A549 (cell line): ENCODE measurements at regions not wholly inside any gene's neighbourhood (a gene's known extent, or its start where the extent isn't known, plus 50 kb on each side); places are given as distances from the start of the nearest gene placed in this dataset.

Experiments used
- POLR2A ChIP-seq: IDR thresholded peaks from 2 replicates; pipeline ENCODE4 v1.6.1; 2012; ENCODE audit warnings: mild to moderate bottlenecking, low read length
- POLR2AphosphoS2 ChIP-seq: conservative IDR thresholded peaks from 2 replicates; pipeline ENCODE4 v1.6.1; 2012; ENCODE audit warnings: low read length, improper control_type of control experiment, inconsistent platforms
- RFX5 ChIP-seq: fragments of 450-650 bp; IDR thresholded peaks from 2 replicates; pipeline ENCODE4 v1.7.1; 2014; ENCODE audit warnings: antibody characterized with exemption, mild to moderate bottlenecking, moderate library complexity
- SMC3 ChIP-seq: fragments of >200 bp; sonication (Bioruptor Twin); formaldehyde crosslinking; IDR thresholded peaks from 3 replicates; pipeline ENCODE4 v1.6.1; 2018; ENCODE audit warnings: inconsistent platforms
- TF ChIP-seq, protein P1 (sequence below): fragments of >200 bp; sonication (Bioruptor Twin); formaldehyde crosslinking; IDR thresholded peaks from 3 replicates; pipeline ENCODE4 v1.5.1; 2016

DNA sequence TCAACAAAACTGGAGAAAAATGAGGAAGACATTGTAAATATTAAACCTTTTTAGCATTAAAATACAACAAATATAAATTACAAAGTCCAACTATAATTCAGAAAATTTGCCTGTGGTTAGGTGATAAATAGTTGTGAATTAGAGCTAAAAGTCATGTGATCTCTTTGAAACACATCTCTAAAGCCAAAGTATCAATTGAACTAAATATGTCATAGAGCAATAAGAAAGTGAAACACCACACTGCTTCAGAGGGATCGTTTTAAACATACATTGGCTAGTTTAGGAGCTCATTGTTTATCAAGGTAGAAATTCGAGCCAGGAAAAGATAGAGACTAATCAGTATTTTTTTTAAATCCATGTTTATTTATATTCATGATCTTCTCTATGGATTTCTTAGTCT lies 606.3 kb upstream of the ITGA1 start:
- TF ChIP-seq RFX5 (no peak), SMC3 (no peak), POLR2A (no peak), POLR2AphosphoS2 (no peak)
- TF ChIP-seq, protein P1, sequence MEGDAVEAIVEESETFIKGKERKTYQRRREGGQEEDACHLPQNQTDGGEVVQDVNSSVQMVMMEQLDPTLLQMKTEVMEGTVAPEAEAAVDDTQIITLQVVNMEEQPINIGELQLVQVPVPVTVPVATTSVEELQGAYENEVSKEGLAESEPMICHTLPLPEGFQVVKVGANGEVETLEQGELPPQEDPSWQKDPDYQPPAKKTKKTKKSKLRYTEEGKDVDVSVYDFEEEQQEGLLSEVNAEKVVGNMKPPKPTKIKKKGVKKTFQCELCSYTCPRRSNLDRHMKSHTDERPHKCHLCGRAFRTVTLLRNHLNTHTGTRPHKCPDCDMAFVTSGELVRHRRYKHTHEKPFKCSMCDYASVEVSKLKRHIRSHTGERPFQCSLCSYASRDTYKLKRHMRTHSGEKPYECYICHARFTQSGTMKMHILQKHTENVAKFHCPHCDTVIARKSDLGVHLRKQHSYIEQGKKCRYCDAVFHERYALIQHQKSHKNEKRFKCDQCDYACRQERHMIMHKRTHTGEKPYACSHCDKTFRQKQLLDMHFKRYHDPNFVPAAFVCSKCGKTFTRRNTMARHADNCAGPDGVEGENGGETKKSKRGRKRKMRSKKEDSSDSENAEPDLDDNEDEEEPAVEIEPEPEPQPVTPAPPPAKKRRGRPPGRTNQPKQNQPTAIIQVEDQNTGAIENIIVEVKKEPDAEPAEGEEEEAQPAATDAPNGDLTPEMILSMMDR, result no peak
